SKM-1 treated with dmso at 0.1 percent for 144 hours (cell line): ENCODE measurements at regions not wholly inside any gene's neighbourhood (a gene's known extent, or its start where the extent isn't known, plus 50 kb on each side); places are given as distances from the start of the nearest gene placed in this dataset.
"Not testable (repeated sequence)": the region's sequence is repeated elsewhere in the genome, so short reads cannot be mapped to it uniquely, and the experiment has no call there.

Source experiments
- DNase-seq: peaks from one replicate; lab custom pipeline; 2025; ENCODE audit not compliant: unreplicated experiment; lab: John Stamatoyannopoulos, UW

DNA sequence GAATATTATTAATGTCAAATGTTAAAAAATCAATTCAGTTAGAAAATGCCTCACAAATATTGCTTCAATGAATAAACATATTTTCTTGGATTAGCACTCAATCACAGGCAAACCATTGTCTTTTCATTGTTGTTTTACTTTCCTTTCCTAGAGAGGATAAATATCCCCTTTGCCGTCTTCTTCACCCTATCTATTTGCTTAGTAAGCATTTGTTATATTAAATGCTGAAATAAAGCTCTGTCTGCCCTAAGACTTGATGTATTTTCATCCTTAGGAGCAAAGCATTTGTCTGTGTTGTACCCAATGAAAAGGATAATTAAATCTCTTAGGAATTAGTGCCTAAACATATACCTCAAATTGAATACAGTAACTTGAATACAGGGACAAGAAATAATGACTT lies 1071.2 kb upstream of the GYPC start:
- no peak for DNase-seq

DNA sequence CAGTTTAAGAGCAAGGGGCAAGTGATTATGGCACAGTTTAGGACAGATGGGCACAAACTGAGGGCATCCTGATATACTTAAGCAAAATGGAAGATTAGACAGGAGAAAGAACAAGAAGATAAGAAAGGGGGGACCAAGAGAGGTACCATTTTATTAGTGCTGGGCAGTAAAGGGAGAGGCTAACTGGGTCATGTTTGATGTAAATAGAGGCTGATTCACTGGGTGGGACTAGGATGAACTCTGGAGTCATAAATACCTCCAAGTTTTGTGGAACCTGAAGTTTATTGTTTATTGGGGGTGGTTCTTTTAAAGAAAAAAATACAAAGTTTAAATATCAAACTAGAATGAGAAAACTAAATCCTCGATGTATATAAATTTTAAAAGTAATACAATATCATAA lies 1067.2 kb upstream of the GYPC start:
- DNase-seq: no peak

- DNase-seq: no peak
Measured at GRCh38 chr2:125591954-125592353, 1064.0 kb upstream of the GYPC start.

- DNase-seq: no peak
Measured at GRCh38 chr2:125593036-125593435, 1062.9 kb upstream of the GYPC start.

- no peak for DNase-seq
Measured at GRCh38 chr2:125596612-125597011, 1059.3 kb upstream of the GYPC start.

DNA sequence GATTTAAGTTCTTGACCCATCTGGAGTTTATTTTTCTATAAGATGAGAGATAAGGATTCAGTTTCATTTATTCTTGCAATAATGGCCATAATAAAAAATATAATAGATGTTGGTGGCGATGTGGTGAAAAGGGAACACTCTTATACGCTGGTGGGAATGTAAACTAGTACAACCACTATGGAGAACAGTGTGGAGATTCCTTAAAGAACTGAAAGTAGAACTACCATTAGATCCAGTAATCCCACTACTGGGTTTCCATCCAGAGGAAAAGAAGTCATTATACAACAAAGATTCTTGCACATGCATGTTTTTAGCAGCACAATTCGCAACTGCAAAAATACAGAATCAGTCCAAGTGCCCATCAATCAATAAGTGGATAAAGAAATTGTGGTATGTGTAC lies 1040.5 kb upstream of the GYPC start:
- DNase-seq: no peak

- DNase-seq: no peak
Measured at GRCh38 chr2:125630377-125630776, 1025.6 kb upstream of the GYPC start.

DNA sequence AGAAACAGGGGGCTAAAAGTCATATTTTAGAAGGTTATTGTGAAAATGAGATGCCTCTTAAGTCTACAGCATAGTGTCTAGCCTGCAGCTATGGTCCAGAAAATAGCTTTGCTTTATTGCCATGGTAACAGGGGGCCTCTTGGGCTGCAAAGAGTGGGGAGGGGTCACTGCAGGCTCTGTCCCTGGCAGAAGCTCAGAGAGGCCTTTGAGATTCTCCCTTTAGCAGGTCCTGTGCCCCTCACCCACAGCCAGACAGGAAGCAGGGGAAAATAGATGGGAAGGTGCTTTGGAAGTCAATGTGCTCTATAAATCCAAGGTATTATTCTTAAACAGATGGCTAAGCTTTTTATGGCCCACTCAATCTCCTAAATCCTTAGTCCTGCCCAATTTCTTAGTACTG lies 1021.3 kb upstream of the GYPC start:
- DNase-seq: no peak

- no peak for DNase-seq
Measured at GRCh38 chr2:125638345-125638744, 1017.6 kb upstream of the GYPC start.

- no peak for DNase-seq
Measured at GRCh38 chr2:125642032-125642431, 1013.9 kb upstream of the GYPC start.

- no peak for DNase-seq
Measured at GRCh38 chr2:125643128-125643527, 1012.8 kb upstream of the GYPC start.

- DNase-seq: no peak
Measured at GRCh38 chr2:125643585-125643984, 1012.4 kb upstream of the GYPC start.

DNA sequence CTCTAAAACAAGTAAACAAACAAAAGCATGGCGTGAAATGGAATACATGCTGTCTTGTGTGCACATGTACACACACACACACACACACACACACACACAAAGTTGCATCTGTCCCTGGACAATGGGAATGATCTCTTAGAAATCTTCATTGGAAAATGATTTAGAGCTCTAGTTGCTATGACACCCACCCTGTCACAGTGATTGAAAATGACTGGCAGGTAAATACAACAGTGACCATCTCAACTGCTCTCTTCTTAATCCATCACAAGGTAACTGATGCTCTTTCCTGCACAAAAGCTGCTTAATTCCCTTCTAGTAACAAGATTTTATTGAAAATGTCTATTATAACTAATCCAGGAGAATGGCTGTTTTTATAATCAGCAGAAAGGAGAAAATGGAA lies 1011.7 kb upstream of the GYPC start:
- DNase-seq: no peak

DNA sequence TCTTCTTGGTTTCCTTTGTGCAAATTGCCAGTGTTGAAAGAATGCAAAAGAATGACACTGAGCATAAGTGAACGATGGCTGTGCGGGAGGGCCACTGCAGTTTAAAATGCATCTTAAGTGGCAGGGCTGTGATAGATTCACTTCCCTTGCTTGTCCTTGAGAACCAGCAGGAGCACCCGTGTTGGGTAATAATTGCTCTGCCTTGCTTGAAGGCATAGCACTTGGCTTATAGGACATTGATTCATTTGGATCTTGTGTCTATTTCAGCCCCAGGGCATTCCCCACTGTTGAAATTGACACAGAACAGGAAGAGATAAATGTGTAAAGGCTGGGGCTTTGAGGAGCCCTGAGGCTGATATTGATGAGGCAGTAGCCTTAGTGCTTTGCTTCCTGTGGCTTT lies 1003.7 kb upstream of the GYPC start:
- DNase-seq: no peak

- DNase-seq: no peak
Measured at GRCh38 chr2:125654226-125654625, 1001.7 kb upstream of the GYPC start.

DNA sequence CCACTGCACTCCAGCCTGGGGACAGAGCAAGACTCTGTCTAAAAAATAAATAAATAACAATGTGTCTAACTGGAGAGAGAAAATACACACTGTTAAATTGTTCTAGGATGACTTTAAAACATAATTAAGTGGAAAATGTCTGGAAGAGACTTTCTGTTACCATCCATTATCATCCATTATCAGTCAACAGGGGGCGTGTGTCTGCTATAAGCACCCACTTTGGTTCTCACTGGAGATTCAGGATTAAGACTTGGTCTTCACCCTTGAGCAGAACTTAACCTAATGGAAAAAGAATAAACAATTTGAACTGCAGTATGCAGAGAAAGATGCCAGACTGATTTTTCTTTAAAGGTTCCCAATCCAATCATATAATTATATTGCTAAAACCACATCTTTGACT lies 999.8 kb upstream of the GYPC start:
- no peak for DNase-seq

DNA sequence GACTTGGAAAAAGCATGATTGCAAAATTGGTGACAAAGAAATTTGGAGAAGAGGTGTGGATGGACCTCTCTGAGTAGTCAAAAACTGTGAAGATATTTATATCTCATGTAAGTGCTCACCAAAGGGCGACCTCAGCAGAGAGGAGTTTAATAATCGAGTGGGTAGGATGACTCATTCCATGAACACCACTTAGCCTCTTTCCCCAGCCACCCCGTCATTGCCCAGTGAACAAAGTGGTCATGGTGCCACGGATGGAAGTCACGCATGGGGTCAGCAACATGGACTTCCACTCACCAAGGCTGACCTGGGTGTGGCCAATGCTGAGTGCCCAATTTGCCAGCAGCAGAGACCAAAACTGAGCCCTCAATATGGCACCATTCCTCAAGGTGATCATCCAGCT lies 997.4 kb upstream of the GYPC start:
- DNase-seq: no peak

GRCh38 chr2:125660369-125660768 lies 995.6 kb upstream of the GYPC start:
- DNase-seq: not testable (repeated sequence)

- DNase-seq: no peak
Measured at GRCh38 chr2:125667630-125668029, 988.3 kb upstream of the GYPC start.

DNA sequence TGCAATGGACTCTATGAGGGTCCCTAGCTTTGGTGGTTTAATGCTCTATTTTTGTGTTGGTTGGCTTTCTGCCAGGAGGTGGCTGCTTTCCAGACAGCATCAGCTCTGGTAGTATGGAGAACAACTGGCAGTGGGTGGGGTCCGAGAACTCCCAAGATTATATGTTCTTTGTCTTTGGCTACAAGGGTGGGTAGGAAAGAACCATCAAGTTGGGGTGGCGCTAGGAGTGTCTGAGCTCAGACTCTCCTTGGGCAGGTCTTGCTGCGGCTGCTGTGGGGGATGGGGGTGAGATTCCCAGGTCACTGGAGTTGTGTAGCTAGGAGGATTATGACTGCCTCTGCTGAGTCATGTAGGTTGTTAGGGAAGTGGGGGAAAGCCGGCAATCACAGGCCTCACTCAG lies 976.1 kb upstream of the GYPC start:
- no peak for DNase-seq

- no peak for DNase-seq
Measured at GRCh38 chr2:125680809-125681208, 975.1 kb upstream of the GYPC start.

DNA sequence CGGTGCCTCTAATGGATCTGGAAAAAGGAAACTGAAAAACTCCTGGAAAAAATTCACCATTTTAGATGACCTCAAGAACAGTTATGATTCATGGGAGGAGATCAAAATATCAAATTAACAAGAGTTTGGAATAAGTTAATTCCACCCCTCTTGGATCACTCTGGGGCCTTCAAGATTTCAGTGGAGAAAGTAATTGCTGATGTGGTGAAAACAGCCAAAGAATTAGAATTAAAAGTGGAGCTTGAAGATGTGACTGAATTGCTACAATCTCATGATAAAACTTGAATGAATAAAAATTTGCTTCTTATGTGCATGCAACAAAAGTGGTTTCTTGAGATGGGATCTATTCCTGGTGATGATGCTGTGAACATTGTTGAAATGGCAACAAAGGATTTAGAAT lies 974.4 kb upstream of the GYPC start:
- DNase-seq: no peak

DNA sequence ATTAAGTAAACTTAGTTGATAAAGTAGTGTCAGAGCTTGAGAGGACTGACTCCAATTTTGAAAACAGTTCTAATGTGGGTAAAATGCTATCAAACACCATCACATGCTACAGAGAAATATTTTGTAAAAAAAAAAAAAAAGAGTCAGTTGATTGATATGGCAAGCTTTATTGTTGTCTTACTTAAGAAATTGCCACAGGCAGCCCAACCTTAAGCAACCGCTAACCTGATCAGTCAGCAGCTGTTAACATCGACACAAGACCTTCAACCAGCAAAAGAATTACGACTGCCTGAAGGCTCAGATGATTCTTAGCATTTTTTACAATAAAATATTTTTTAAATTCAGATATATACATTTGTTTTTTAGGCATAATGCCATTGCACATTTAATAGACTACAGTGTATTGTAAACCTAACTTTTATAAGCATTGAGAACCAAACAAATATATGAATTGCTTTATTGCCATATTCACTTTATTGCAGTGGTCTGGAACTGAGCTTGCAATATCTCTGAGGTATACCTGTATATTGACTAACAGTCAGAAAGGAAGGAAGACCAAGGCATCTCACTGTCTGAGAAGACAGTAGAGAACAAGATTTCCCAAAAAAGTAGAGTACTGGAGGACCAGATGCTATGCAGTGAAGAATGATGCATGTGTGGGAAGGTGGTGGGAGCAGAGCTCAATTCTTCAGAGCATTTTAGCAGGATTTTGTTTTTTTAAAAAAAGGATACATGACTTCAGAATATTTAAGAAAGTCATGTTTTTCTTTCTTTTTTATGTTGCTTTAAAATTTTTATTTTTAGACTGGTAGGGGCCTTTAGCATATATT lies 973.8 kb upstream of the GYPC start:
- DNase-seq: no peak
